NCI-H526 (cell line): ENCODE measurements at regions not wholly inside any gene's neighbourhood (a gene's known extent, or its start where the extent isn't known, plus 50 kb on each side); places are given as distances from the start of the nearest gene placed in this dataset.

Source experiments
- DNase-seq, 2 experiments: peaks; one replicate each; lab custom pipeline; 2025; lab: John Stamatoyannopoulos, UW

DNA sequence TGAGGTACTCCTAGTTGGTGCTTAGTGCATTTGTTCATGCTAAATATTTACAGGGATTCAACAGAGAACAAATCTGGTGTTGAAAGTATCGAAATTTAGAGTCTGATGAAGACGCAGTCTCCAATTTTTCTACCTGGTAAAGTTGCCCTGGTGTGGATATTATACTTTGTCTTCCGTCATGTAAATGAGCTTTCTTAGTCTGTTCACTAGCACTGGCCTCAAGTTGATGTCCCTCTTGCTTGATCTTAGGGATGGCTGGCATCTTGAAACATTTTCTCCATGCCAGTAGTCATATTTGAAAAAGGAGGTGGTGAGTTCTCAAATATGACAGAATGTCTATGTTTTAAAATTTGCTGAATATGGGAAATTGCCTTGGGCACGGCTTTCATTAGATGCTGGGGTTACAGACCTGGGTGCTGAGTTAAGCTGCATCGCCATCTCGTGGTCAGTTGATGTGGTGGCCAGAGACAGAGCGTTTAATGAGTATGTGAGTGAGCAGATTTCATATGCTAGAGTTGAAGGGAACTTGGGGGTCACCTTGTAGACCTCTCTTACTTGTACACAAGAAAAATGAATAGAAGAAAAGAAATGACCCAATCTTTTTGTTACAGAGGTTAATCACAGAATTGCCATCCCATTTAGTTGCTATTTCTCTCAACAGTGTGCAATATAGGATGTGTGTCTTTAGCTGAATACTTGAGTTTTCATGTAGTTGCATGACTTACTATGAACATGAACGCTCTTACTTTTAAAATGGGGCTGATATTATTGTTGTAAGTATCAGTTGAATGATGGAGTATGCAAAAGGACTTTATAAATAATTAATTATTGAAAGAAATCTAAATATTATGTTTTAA, 172.8 kb upstream of the DCN start:
- DNase-seq: peak; percentile 19 to 83

DNA sequence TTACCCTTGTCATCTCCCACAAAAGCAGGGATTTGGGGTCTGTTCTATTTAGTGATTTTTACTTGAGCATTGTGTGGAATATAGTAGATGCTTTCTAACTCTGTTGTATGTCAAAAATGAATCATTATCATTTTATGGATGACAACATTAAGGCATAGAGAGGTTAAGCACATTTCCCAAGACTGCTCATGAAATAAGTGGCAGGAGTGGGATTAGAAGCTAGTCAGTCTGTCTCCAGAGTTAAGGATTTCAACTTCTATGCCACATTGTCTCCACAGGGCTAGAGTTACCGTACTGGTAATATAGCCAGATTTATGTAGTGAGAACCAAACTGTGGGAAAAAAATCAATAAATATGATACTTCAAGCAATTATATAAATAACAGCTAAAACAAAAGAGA, 170.6 kb upstream of the DCN start:
- no peak for DNase-seq

DNA sequence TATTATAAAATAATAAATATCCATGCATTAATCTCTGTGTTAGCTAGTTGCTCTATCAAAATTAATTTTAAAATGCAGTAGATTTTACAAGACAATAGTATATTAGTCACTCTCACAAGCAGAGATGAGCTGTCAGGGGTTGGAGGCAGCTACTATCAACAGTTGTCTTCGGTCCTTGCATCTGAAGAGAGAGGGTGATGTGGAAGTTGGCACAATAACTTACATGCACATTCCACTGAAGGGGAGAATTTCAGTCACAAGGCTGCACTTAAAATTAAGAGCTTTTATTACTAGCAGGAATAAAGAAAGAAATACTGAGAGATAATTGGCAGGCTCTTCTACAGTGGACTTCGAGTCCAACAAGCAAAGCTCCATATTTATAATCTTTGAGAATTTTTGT, 166.9 kb upstream of the DCN start:
- no peak for DNase-seq

DNA sequence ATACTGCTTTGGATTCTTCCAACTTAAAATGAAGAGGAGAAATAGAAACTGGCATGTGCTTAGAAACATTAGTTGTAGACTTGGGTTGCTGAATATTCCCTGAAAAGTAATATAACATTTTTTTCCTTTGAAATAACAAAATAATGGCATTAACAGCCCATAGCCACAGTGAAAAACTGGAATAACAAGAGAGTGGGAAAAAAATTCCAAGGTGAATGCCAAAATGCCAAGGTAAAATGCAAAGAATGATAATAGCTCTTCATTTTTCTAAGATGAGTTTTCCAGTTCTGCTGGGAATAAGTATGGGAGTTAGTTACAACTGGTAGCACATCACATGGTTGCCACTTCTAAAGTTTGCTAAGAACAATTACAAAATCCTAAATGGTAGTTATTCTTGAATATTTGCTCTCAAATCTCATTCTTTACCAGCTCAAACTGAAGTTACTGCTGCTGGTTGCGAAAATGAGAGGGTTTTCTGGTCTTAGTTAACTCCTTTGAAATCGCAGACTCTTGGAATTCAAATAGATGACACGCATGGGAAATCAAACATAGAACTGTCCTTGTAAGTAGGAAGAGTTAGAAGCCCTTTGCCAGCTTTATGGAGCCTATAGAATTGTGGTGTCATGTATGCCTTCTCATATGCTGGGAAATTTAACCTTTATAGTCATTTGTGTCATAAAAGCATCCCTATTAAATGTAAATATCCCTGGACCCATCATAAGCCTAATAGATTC, 165.0 kb upstream of the DCN start:
- peak in 1 of 2 experiments; percentile 20 for DNase-seq

DNA sequence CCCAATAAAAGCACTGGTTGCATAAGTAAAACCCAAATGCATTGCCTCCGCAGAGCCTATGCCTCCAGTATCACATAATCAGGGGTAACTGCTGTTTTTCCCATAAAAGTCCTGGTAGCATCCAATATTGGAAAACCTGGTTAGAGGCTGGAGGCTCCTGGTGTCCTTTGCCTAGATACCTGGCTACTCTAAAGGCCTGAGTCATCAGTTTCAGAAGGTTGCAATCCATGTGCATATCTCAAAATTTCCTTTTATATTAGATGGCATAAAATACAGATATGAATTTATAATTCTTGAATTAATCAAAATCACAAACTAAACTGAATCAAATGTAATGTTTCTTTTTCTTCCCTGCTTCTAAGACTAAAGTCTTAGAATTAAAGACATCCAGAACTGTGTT, 164.2 kb upstream of the DCN start:
- DNase-seq: no peak

DNA sequence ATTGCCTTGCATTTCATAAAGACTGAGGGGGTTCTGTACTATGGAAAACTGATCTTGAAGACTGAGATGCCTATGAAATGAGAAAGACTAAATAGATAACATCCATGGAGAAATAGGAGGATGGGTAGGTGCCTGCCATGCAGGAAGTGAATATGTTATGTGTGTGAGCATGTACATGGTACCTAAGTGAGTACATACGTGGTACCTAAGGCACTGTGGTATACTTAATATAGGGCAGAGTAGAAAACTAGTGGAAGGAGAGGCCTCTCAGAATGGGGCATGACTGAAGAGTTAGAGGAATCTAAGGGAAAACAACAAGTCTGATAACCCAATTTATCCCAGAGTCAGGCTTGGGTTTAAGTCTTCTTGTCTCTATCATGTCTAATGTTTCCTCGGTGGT, 161.8 kb upstream of the DCN start:
- no peak for DNase-seq

DNA sequence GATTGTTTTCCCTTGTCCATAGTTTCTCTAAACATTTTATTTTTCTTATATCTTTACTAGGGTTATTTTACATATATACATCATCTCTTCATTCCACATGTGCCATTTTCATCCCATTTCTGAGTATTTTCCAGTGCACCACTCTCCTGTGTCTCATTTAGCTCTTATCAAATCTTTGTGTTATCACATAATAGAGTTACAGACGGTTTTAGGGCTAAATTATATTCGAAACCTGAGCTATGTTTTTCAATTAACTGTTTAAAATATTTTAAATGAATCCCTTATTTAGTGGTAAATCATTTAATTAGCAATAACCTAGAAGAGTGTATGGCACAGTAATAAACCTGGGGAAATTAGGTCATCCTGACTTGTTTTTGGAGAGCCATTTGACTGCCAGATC, 160.4 kb upstream of the DCN start:
- DNase-seq: no peak

DNA sequence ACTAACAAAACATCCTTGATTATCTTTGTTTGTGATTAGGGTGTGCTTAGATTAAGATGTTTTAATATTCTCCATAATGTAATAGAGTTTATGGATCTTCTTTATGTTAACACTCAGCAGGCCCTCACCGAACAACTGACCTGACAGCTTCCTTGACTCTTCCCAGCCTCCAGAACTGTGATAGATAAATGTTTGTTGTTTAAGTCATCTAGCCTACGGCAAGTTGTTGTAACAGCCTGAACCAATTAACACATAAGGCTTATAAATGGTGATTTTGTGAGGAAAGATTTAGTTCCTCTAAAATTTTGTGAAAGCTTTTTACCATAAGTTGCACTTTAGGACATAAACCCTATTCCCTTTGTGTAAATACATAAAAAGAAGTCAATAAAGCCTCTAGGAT, 156.5 kb upstream of the DCN start:
- DNase-seq: no peak

DNA sequence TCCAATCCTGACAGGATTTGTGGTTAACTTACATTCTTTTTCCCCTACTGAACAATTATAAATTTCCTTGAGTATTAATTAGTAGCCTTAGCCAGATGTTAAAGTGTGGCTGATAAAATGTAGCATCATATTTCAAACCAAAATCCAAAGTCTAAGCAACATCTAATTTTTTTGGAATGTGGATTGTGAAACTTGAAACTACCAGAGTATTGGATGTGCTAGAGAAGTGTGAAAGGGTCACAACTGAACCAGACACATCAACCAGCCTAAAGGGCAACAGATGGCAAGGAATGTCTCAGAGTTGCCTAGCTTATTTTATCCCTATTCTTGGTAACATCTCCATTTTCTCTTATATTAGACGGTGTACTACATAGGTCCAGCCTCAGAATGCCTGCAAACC, 153.1 kb upstream of the DCN start:
- no peak for DNase-seq

DNA sequence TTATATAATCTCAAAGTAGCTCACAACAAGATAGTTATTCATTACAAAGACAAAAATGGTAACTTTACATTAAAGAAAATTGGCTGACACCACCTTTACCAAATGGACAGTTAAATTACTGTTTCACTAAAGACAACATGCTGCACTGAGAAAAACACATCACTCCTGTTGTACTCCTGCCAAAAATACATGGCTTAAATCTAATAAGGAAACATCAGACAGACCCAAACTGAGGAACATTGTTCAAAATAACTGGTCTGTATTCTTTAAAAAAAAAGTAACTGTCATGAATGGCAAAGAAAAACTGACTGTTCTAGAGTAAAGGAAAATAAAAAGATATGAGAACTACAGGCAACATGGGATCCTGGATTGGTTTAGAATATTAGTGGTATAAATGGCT, 151.3 kb upstream of the DCN start:
- no peak for DNase-seq

DNA sequence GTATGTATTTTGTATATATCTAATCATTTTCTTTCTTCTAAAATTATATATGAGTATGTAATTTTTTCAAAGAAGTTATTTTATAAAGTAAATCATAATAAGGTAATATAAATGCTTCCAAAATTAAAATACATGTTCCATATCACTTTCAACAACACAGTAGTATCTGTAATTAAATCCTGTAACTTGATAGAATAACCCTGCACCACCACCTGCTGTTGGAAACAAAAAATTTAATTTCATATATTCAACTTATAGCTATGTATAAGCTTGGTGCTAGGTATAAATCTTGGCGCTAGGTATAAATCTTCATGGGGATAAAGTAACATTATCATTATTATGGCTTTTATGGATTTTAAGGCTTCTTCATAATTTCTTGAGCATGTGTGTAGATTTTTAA, 149.7 kb upstream of the DCN start:
- peak in 1 of 2 experiments; percentile 40 for DNase-seq

DNA sequence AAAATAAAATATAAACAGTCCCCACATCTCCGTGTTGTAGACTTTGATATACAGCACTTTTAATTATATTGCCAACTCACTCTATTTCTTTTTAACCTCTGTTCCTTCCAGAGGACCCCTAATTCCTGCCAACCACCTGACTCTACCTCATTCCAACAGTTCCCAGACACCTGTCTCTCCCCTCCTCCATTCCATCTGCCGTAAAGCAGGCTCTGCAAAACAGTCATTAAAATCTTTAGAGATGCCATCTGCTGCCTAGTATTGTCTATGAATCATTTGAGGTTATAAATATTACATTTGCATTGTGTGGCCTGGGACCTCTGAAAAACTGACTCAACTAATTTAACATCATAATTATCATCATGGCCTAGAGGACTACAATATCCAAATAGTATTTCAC, 148.8 kb upstream of the DCN start:
- DNase-seq: peak; percentile 20 to 54

DNA sequence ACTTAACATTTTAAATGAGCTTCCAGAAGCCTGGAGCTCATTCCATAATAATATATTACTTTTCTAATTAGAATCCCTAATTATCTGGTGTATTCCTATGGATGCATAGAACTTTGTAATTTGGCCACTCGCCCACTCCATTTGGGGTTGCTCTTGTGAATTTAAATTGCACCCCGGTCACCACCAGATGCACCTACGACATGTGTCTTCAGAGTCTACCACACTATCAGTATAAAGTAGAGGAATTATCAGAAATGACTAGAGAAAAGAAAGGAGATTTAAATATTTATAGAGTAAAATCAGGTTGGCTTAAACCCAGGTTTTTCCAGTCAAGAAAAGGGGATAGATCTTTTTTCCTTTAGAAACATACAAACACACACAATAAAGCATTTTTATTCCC, 145.8 kb upstream of the DCN start:
- no peak for DNase-seq

DNA sequence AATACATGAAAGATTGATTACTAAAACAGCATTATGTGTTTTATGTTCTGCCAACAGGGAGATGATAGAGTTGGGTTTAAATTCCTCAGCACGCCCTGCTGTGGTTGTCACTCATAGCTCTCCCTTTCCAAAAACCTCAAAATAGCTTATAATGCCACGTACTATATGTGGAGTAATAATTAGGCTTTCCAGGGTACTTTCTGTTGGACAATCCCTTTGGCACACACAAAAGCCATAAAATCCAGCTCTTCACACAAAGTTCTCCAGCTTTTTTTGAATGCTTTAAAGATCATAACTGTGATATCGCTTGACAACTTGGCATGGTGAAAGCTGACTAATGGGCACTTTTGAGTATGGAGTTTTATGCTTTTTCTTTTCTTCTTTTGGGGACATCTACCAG, 145.3 kb upstream of the DCN start:
- no peak for DNase-seq

DNA sequence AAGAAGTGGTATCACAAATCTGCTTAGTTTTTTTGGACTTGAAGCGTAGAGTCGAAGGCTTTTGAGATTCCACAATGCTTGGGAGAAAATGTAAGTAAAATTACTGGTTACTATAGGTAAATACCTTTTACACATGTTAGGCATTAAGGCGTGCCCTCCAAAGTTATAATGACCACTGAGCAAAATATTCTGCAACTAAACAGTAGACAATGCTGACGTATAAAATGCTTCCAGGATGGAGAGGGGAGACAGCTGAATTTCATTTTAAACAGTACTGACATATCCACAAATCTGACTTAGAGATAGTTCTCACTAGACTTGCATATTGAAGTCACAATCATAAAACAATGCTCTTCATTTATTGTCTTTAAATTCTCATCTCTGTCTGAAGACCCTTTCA, 144.5 kb upstream of the DCN start:
- no peak for DNase-seq

DNA sequence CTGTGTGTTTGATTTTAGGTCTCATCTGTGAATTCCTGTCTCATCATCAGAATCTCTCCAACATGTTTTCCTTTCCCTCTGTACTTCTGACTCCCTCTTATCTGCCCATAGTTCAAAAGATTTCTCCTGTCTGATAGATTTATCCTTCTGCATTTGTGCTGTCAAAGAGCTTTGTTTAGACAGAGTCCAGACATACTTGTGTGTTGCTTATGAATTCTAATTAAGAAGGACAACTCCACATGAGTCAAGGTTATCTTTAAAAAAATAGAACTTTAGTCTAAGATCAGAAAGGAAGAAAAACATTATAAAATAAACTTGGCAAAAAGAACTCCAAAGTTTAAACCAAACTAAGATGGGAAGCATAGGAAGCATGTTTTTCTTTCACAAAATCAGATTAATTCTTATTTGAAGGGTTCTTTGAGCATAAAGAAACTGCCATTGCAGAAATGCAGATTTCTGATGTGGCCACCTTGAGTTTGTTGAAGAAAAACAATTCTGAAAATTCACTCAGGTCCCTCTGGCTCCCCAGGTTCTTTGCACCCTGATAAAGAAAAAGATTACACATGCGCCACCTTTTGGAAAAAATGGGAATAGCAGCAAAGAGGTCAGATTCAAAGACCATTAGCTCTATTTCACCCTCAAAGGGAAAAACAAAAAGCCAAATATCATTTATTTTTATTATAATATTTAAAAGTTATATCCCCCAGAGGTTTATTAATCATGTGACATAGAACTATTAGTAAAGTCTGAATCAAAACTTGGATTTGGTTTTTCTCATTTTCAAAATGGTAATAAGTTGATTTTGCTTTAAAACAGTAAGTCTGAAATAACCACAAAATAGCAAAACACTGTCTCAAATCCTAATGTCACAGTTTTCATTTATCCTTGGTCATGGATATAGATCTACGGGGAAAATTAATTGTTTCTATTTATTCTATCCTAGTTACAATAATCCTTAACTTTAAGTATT, 143.7 kb upstream of the DCN start:
- DNase-seq: peak; percentile 39 to 48

DNA sequence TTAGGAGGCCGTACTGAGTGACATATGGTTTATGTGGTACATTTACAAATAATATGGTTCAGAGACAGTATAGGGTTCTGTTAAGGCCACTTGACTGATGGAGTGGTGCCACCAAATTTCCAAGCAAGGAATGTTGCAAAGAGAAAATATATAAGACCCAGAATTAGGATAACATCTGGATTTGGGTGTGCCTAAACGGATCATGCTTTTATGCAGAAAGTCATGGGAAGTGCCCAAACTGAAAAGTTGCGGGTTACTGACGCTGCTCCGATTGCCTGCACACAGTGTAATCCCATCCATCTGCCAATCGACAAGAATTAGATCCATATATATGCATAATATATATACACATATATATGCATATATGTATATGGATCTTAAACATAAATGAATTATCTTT, 138.4 kb upstream of the DCN start:
- no peak for DNase-seq

DNA sequence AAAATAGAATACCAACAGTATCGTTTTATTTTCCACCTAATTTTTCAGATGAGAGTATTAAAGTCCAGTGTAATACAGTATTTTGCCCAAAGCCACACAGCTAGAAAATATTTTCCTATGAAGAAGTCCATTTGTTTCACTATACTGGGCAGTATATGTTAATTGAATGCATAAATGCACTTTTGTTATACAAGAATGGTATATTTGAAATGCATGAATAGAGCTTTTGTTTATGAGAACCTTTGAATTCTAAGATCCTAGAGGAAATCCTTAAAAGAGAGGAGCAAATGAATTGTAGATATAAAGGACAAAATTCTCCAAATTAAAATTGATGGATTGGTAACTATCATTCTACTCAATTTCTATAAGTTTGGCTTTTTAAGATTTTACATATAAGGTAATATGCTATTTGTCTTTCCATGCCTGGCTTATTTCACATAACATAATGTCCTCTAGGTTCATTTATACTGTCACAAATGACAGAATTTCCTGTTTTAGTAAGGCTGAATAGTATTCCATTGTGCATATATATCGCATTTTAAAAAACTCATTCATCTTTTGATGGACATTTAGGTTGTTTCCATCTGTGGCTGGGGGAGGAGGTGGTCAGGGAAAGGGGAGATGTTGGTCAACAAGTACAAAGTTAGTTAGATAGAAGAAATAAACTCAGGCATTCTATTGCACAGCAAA, 136.6 kb upstream of the DCN start:
- no peak for DNase-seq

DNA sequence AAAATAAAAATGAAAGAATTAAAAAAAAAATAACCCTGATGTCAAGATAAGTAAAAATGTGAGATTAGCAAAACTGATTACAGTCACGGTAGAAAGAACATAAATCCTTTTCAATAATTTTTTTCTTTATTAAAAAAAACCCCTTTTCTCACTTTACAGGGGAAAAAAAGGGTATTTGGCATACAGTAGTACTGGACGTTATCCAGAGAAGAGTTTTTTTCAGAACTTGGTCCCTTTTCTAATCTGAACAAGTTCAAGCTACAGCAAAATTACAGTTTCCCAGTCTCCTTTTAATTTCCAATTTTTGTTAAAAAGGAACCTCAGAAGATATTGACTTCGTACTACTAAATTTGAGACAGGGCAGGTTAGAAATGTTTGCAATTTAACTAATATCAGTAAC, 134.7 kb upstream of the DCN start:
- DNase-seq: no peak

DNA sequence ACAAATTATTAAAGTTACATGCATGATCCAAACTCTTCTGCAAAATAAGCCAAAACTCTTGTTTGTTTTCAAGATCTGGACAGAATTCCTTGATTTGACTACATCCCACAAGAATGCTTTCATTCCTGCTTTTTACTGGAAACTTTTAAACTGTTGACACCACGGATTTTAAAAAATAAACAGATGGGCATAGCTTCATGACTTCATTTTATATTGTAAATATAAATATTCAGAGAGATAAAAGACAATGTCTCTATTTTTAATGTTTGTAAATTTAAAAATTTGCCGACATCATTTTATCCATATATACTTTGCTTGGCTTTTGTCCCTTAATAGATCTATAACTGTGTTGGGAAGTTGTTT, 134.3 kb upstream of the DCN start:
- no peak for DNase-seq

DNA sequence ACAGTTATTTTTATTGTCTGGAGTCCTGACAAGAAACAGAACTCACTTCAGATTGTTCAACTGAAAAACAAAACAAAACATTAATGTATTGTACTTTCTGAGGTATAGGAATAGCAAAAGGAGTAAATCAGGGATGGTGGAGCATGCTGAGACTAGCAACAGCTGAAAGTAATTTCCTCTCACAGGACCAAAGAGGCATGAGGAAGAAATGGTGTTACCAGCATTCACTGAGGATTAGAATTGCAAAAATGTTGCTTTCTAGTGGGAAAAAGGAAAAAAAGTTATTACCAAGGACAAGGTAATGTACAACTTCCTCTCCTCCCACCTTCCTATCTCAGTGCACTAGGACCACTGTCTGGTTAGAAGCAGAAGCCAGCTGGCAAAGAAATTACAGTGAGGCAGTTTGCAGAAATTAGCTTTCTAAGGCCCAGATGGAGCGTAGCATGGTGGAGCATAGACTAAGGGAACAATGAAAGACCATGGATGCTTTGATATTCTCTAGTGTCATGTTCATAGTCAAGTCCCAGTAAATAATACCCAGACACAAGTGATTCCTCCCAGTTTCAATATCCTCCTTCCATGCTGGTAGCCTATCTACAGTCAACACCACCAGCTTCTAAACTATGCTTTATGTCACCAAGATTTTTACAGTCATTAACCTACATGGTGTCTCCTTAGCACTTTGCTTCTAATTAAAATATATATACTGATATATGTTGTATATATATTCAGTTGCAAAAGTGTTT, 133.7 kb upstream of the DCN start:
- no peak for DNase-seq
